Progenitor cell of endocrine pancreas (in vitro differentiated cells): ENCODE measurements at regions not wholly inside any gene's neighbourhood (a gene's known extent, or its start where the extent isn't known, plus 50 kb on each side); places are given as distances from the start of the nearest gene placed in this dataset.

Experiments
- DNase-seq: peaks from one replicate; pipeline ENCODE4 v3.0.0; 2021; ENCODE audit warnings: low spot score; ENCODE audit not compliant: unreplicated experiment
- H3K27ac Mint-ChIP-seq: 2 replicates; pipeline ENCODE4 v1.8.0; 2021; ENCODE audit warnings: mild to moderate bottlenecking, moderate library complexity, mixed read lengths
- H3K27me3 Mint-ChIP-seq: 2 replicates; pipeline ENCODE4 v1.8.0; 2021; ENCODE audit warnings: mixed read lengths
- H3K36me3 Mint-ChIP-seq: 2 replicates; pipeline ENCODE4 v1.8.0; 2022; ENCODE audit warnings: mixed read lengths; ENCODE audit not compliant: insufficient read depth
- H3K4me1 Mint-ChIP-seq: 2 replicates; pipeline ENCODE4 v1.8.0; 2021; ENCODE audit warnings: low read depth, mixed read lengths
- H3K4me3 Mint-ChIP-seq: 2 replicates; pipeline ENCODE4 v1.8.0; 2021; ENCODE audit warnings: low read depth, mild to moderate bottlenecking, moderate library complexity, mixed read lengths
- H3K9me3 Mint-ChIP-seq: 2 replicates; pipeline ENCODE4 v1.8.0; 2021; ENCODE audit warnings: low read depth, mixed read lengths
- TF ChIP-seq, protein P1 (sequence below): fragments of 200-600 bp; sonication (generic); IDR thresholded peaks from one replicate; pipeline ENCODE4 v1.5.0; 2021; ENCODE audit warnings: antibody characterized with exemption, mild to moderate bottlenecking; ENCODE audit not compliant: unreplicated experiment

- Mint-ChIP-seq H3K9me3 (peaks cover 4% of the 10 kb centered on the region), H3K27me3 (peaks cover 17% of the 10 kb centered on the region), H3K4me3 (no peak overlapping the region), H3K27ac (no peak overlapping the region), H3K4me1 (peaks cover 5% of the 10 kb centered on the region), H3K36me3 (no peaks in the 10 kb centered on the region)
- DNase-seq, result no peak
- TF ChIP-seq, protein P1, sequence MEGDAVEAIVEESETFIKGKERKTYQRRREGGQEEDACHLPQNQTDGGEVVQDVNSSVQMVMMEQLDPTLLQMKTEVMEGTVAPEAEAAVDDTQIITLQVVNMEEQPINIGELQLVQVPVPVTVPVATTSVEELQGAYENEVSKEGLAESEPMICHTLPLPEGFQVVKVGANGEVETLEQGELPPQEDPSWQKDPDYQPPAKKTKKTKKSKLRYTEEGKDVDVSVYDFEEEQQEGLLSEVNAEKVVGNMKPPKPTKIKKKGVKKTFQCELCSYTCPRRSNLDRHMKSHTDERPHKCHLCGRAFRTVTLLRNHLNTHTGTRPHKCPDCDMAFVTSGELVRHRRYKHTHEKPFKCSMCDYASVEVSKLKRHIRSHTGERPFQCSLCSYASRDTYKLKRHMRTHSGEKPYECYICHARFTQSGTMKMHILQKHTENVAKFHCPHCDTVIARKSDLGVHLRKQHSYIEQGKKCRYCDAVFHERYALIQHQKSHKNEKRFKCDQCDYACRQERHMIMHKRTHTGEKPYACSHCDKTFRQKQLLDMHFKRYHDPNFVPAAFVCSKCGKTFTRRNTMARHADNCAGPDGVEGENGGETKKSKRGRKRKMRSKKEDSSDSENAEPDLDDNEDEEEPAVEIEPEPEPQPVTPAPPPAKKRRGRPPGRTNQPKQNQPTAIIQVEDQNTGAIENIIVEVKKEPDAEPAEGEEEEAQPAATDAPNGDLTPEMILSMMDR, result no peak
Measured at GRCh38 chr2:172177581-172177980, 74.9 kb upstream of the DLX2 start.

- no peaks in the 10 kb centered on the region for H3K36me3 Mint-ChIP-seq
- peaks cover 15% of the 10 kb centered on the region for H3K27me3 Mint-ChIP-seq
- peaks cover 5% of the 10 kb centered on the region for H3K4me1 Mint-ChIP-seq
- DNase-seq, result no peak
- H3K27ac Mint-ChIP-seq, result no peak overlapping the region
- TF ChIP-seq, protein P1, result no peak
- H3K4me3 Mint-ChIP-seq, result no peak overlapping the region
- H3K9me3 Mint-ChIP-seq, result peaks cover 4% of the 10 kb centered on the region
Measured at GRCh38 chr2:172177996-172178395, 75.3 kb upstream of the DLX2 start.

GRCh38 chr2:172179045-172179701 lies 76.5 kb upstream of the DLX2 start:
- DNase-seq, result no peak
- no peak overlapping the region for H3K4me3 Mint-ChIP-seq
- no peaks in the 10 kb centered on the region for H3K36me3 Mint-ChIP-seq
- peaks cover 3% of the 10 kb centered on the region for H3K27me3 Mint-ChIP-seq
- peaks cover 4% of the 10 kb centered on the region for H3K9me3 Mint-ChIP-seq
- H3K27ac Mint-ChIP-seq, result no peak overlapping the region
- H3K4me1 Mint-ChIP-seq, result peaks cover 5% of the 10 kb centered on the region
- TF ChIP-seq, protein P1, result no peak

DNA sequence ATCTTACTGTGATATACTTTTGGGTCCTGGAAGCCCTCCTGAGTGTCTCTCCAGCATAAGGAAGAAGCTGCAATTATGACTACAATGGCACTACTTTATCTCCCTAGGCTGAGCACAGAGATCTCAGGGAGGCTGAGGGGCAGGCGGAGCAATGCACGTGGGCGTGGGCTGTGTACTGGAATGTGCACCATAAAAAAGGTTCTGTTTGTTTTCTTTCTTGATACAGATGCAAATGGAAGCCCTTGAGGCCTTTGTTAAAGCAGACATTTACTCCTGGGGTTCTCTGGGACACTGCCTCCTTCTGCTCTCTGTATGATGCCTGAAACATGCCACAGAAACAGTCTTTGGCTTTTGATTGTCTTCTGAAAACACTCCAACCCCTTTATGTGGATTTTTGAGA lies 79.1 kb upstream of the DLX2 start:
- peak overlapping the region; percentile 71 for H3K27ac Mint-ChIP-seq

DNA sequence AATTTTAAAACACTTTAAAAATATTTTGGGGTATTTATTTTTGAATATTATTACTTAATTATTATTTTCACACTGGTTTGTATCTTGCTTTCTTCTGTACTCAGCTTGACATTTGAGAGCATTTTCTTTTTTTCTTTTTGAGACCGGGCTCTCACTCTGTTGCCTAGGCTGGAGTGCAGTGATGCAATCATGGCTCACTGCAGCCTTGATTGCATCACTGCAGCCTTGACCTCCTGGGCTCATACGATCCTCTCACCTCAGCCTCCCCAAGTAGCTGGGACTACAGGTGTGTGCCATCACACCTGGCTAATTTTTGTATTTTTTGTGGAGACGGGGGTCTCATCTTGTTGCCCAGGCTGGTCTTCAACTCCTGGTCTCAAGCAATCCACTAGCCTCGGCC lies 79.9 kb upstream of the DLX2 start:
- peaks cover 15% of the 10 kb centered on the region for H3K9me3 Mint-ChIP-seq
- no peaks in the 10 kb centered on the region for H3K36me3 Mint-ChIP-seq
- H3K27me3 Mint-ChIP-seq, result peaks cover 3% of the 10 kb centered on the region
- no peak overlapping the region for H3K4me3 Mint-ChIP-seq
- H3K4me1 Mint-ChIP-seq, result peaks cover 5% of the 10 kb centered on the region
- DNase-seq, result no peak
- TF ChIP-seq, protein P1, result no peak
- no peak overlapping the region for H3K27ac Mint-ChIP-seq

More for the DNA sequence above, 79.1 kb upstream of the DLX2 start:
- peaks cover 15% of the 10 kb centered on the region for H3K9me3 Mint-ChIP-seq
- H3K36me3 Mint-ChIP-seq, result no peaks in the 10 kb centered on the region
- H3K27me3 Mint-ChIP-seq, result peaks cover 3% of the 10 kb centered on the region
- H3K4me1 Mint-ChIP-seq, result peaks cover 5% of the 10 kb centered on the region
- H3K4me3 Mint-ChIP-seq, result no peak overlapping the region
- TF ChIP-seq, protein P1, result no peak
- no peak for DNase-seq
